Urinary bladder (tissue), 3 donors: ENCODE measurements at regions not wholly inside any gene's neighbourhood (a gene's known extent, or its start where the extent isn't known, plus 50 kb on each side); places are given as distances from the start of the nearest gene placed in this dataset.
"Not testable (repeated sequence)": the region's sequence is repeated elsewhere in the genome, so short reads cannot be mapped to it uniquely, and the experiment has no call there.

ENCODE experiments used
- DNase-seq: peaks from one replicate; pipeline ENCODE4 v3.0.0-alpha.2; 2015; ENCODE audit errors: extremely low spot score
- H3K27ac ChIP-seq: one replicate; pipeline ENCODE4 v1.5.1; 2013; ENCODE audit warnings: low read depth, mild to moderate bottlenecking, moderate library complexity
- H3K36me3 ChIP-seq: one replicate; pipeline ENCODE4 v1.6.1; 2013; ENCODE audit warnings: mild to moderate bottlenecking, moderate library complexity; ENCODE audit not compliant: insufficient read depth
- H3K4me1 ChIP-seq: one replicate; pipeline ENCODE4 v1.6.1; 2013; ENCODE audit warnings: mild to moderate bottlenecking, moderate library complexity; ENCODE audit not compliant: insufficient read depth
- H3K4me3 ChIP-seq: one replicate; pipeline ENCODE4 v1.5.1; 2013; ENCODE audit warnings: low read depth, low read length
- WGBS: extraction: QIAGEN DNeasy Blood & Tissue Kit; methylation state at CpG from one replicate; pipeline ENCODE4 v1.1.7; 2013; 5-methylcytosine and 5-hydroxymethylcytosine counted together
- donor health status: healthy with polysubstance abuse.
- donor health status: healthy.

DNA sequence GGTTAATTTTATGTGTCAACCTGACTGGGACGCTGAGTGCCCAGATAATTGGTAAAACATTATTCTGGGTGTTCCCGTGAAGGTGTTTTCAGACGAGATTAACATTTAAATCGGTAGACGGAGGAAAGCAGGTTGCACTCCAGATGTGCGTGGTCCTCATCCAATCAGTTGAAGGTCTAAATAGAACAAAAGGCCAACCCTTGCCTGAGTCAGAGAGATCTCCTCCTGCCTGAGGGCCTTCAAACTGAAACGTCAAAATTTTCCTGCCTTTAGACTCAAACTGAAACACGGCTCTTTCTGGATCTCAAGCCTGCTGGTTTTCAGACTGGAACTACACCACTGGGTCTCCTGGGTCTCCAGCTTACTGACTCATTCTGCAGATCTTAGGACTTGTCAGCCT, 70.9 kb downstream of the NPIPA5 start:
- H3K36me3 ChIP-seq, H3K4me3 ChIP-seq, H3K27ac ChIP-seq, H3K4me1 ChIP-seq, DNase-seq: not testable (repeated sequence)
- 83% methylated on average over 8 of the region's 8 CpGs for WGBS

GRCh38 chr16:15305889-15306288, 72.2 kb downstream of the NPIPA5 start:
- H3K27ac ChIP-seq, H3K36me3 ChIP-seq, H3K4me3 ChIP-seq, H3K4me1 ChIP-seq: not testable (repeated sequence)
- 43% methylated on average over 2 of the region's 2 CpGs for WGBS
- peak; percentile 0 for DNase-seq

DNA sequence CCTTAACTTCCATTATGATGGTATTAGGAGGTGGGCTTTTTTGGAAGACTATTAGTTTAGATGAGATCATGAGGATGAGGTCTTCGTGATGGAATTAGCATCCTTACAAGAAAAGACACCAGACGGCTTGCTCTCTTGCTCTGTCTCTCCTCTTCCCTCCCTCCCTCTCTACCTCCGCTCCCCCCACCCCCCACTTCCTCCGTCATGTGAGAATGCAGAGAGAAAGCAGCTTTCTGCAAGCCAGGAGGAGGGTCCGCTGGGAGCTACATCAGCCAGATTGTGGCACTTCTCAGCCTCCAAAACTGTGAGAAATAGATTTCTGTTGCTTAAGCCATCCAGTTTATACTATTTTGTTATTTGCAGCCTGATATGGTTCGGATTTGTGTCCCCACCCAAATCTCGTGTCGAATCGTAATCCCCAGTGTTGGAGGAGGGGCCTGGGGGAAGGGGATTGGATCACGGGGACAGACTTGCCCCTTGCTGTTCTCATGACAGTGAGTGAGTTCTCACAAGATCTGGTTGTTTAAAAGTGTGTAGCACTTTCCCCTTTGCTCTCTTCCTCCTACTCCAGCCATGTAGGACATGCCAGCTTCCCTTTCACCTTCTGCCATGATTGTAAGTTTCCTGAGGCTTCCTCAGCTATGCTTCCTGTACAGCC, 74.3 kb downstream of the NPIPA5 start:
- not testable (repeated sequence) for H3K4me3 ChIP-seq, H3K27ac ChIP-seq, DNase-seq, H3K4me1 ChIP-seq, H3K36me3 ChIP-seq
- WGBS: 9% methylated on average over 8 of the region's 10 CpGs

- WGBS: 79% methylated on average over 1 of the region's 4 CpGs
- DNase-seq, H3K4me1 ChIP-seq, H3K4me3 ChIP-seq, H3K36me3 ChIP-seq, H3K27ac ChIP-seq: not testable (repeated sequence)
Measured at GRCh38 chr16:15297104-15297503, 81.0 kb downstream of the NPIPA5 start.

GRCh38 chr16:15274796-15275195, 103.3 kb downstream of the NPIPA5 start:
- H3K4me3 ChIP-seq, DNase-seq, H3K27ac ChIP-seq, H3K4me1 ChIP-seq, H3K36me3 ChIP-seq: not testable (repeated sequence)
- 59% methylated on average over 8 of the region's 8 CpGs for WGBS

DNA sequence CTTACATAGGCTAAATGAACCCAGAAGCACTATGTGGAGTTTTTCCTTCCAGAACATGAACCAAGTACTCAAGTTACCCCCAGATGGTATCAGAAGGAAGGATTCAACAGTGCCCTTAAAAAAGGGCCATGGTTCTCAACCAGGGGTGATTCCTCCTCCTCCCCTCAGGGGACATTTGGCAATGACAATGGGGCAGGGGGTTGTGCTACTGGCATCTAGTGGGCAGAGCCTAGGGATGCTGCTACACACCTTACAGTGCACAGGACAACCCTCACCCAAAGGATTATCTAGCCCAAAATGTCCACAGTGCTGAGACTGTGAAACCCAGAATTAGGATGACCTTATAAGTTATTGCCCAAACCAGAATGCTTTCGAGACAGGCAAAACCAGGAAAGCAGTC, 104.1 kb downstream of the NPIPA5 start:
- not testable (repeated sequence) for H3K4me3 ChIP-seq, H3K27ac ChIP-seq, DNase-seq, H3K4me1 ChIP-seq, H3K36me3 ChIP-seq
- 73% methylated on average over 1 of the region's 1 CpG for WGBS

GRCh38 chr16:15266941-15267340, 111.2 kb downstream of the NPIPA5 start:
- not testable (repeated sequence) for DNase-seq, H3K4me3 ChIP-seq, H3K36me3 ChIP-seq, H3K27ac ChIP-seq, H3K4me1 ChIP-seq
- WGBS: 76% methylated on average over 6 of the region's 6 CpGs

DNA sequence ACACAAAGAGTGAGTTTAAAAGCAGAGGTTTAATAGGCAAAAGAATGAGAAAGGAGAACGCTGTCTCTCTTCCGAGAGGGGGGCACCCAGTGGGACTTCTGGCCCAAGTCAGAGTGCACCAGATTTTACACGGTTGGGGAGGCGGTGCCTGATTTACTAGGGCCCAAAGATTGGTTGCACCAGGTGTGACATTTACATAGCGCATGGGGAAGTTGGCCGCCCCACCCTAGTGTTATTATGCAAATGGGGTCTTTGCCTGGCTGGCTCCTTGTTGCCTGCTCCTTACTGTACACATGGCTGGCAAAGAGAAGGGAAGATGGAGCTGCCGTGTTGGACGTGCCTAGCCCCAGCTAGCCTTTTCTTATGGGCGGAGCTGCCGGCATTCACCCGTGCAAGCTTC, 115.9 kb downstream of the NPIPA5 start:
- WGBS: 40% methylated on average over 10 of the region's 11 CpGs
- not testable (repeated sequence) for H3K27ac ChIP-seq, H3K4me1 ChIP-seq, DNase-seq, H3K36me3 ChIP-seq, H3K4me3 ChIP-seq

- not testable (repeated sequence) for H3K36me3 ChIP-seq, H3K27ac ChIP-seq, DNase-seq, H3K4me3 ChIP-seq, H3K4me1 ChIP-seq
- WGBS: no CpG with 5 or more reads among the region's 2 CpGs
Measured at GRCh38 chr16:15247971-15248370, 130.1 kb downstream of the NPIPA5 start.

GRCh38 chr16:15236674-15237323, 141.3 kb downstream of the NPIPA5 start:
- 71% methylated on average over 2 of the region's 3 CpGs for WGBS
- H3K27ac ChIP-seq, H3K36me3 ChIP-seq, H3K4me1 ChIP-seq, DNase-seq, H3K4me3 ChIP-seq: not testable (repeated sequence)

- not testable (repeated sequence) for H3K4me3 ChIP-seq, H3K4me1 ChIP-seq, DNase-seq, H3K27ac ChIP-seq, H3K36me3 ChIP-seq
- WGBS: 44% methylated on average over 3 of the region's 5 CpGs
Measured at GRCh38 chr16:15235140-15235539, 141.1 kb upstream of the RRN3 start.

DNA sequence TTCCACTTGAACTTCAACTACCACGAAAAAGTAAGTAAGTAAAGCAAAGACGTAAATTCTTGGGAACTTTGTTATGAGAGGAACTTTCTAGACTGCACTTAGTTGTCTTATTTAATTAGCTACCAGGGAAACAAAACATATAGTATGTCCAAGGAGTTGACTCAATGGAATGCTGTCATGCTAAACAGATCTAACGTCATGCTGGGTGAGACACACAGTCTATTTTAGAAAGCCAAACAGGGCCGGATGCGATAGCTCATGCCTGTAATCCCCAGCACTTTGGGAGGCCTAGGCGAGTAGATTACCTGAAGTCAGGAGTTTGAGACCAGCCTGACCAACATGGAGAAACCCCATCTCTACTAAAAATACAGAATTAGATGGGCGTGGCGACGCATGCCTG, 140.6 kb upstream of the RRN3 start:
- not testable (repeated sequence) for H3K4me1 ChIP-seq, H3K4me3 ChIP-seq, H3K36me3 ChIP-seq, DNase-seq, H3K27ac ChIP-seq
- WGBS: no CpG with 5 or more reads among the region's 9 CpGs

DNA sequence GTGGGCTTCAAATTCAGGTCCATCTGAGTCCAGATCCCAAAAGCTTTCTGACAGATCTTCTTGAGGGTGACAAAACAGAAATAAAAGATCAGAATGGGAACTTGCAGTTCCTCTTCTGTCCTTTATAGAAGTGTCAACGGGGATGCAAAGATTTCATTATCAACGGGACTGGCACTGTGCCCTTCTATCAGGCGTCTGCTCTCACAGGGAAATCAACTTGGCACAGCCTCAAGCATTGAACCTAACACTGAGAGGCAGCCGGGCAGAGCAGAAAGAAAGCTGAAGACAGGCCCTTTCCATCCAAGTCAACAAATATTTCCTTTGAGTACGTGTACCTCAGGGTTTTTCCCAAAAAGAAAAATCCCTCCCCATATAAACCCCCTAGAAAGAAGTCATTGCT, 136.4 kb upstream of the RRN3 start:
- H3K4me3 ChIP-seq, DNase-seq, H3K36me3 ChIP-seq, H3K27ac ChIP-seq, H3K4me1 ChIP-seq: not testable (repeated sequence)
- WGBS: 30% methylated on average over 1 of the region's 5 CpGs

DNA sequence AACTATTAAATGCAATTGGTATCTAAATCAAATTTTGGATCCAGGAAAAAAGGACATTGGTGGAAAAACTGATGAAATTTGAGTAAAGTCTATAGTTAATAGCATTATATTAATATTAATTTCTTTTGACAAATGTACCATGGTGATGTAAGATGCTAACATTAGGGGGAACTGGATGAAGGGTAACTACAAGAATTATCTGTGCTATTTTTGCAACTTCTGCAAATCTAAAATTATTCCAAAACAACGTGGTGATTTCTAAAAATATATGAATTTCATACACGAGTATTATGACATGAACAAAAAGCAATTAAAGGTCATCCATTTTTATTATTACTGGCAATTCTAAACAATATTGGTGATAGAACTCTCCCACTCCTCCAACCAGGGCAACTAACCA, 135.6 kb upstream of the RRN3 start:
- H3K4me3 ChIP-seq, H3K27ac ChIP-seq, H3K4me1 ChIP-seq, H3K36me3 ChIP-seq, DNase-seq: not testable (repeated sequence)
- WGBS: 70% methylated on average over 2 of the region's 2 CpGs
